ENCODE measurements at regions not wholly inside any gene's neighbourhood (a gene's known extent, or its start where the extent isn't known, plus 50 kb on each side); places are given as distances from the start of the nearest gene placed in this dataset.

- no peak for FAIRE-seq
Measured at GRCh38 chr1:58978096-58978495, 194.2 kb upstream of the JUN start.

GRCh38 chr1:58979086-58979485 lies 195.2 kb upstream of the JUN start:
- no peak for FAIRE-seq

- FAIRE-seq, result no peak
Measured at GRCh38 chr1:58979677-58980076, 195.8 kb upstream of the JUN start.

GRCh38 chr1:58981392-58981791 lies 197.5 kb upstream of the JUN start:
- FAIRE-seq, result no peak

- FAIRE-seq, result no peak
Measured at GRCh38 chr1:58982259-58982998, 198.6 kb upstream of the JUN start.

GRCh38 chr1:58983162-58983561 lies 199.3 kb upstream of the JUN start:
- no peak for FAIRE-seq

- no peak for FAIRE-seq
Measured at GRCh38 chr1:58983633-58984245, 199.9 kb upstream of the JUN start.

GRCh38 chr1:58986996-58987767 lies 203.3 kb upstream of the JUN start:
- no peak for FAIRE-seq

- no peak for FAIRE-seq
Measured at GRCh38 chr1:58988752-58989151, 204.9 kb upstream of the JUN start.

GRCh38 chr1:58989845-58990244 lies 206.0 kb upstream of the JUN start:
- no peak for FAIRE-seq

- no peak for FAIRE-seq
Measured at GRCh38 chr1:58991305-58991704, 207.5 kb upstream of the JUN start.

- FAIRE-seq, result no peak
Measured at GRCh38 chr1:58992643-58993042, 208.8 kb upstream of the JUN start.

GRCh38 chr1:58993403-58993802 lies 209.6 kb upstream of the JUN start:
- FAIRE-seq, result no peak

- no peak for FAIRE-seq
Measured at GRCh38 chr1:58994664-58995063, 210.8 kb upstream of the JUN start.

- no peak for FAIRE-seq
Measured at GRCh38 chr1:58996341-58997059, 212.7 kb upstream of the JUN start.

GRCh38 chr1:58997060-58997411 lies 213.2 kb upstream of the JUN start:
- no peak for FAIRE-seq

- no peak for FAIRE-seq
Measured at GRCh38 chr1:58997637-58998036, 213.8 kb upstream of the JUN start.

- FAIRE-seq, result no peak
Measured at GRCh38 chr1:58999676-59000075, 215.8 kb upstream of the JUN start.

- FAIRE-seq, result no peak
Measured at GRCh38 chr1:59004755-59005154, 220.9 kb upstream of the JUN start.

- no peak for FAIRE-seq
Measured at GRCh38 chr1:59005491-59006288, 221.8 kb upstream of the JUN start.

GRCh38 chr1:59006289-59006658 lies 222.4 kb upstream of the JUN start:
- no peak for FAIRE-seq

GRCh38 chr1:59006932-59007331 lies 223.1 kb upstream of the JUN start:
- FAIRE-seq, result no peak

GRCh38 chr1:59007429-59007819 lies 223.6 kb upstream of the JUN start:
- FAIRE-seq, result no peak

All from islet of Langerhans (tissue), 1 donor.